GM21529 (cell line): ENCODE measurements at regions not wholly inside any gene's neighbourhood (a gene's known extent, or its start where the extent isn't known, plus 50 kb on each side); places are given as distances from the start of the nearest gene placed in this dataset.

Source experiments
- ATAC-seq: cut with Tn5 transposase; IDR thresholded peaks from one replicate; pipeline ENCODE4 v1.9.1; 2021; ENCODE audit not compliant: unreplicated experiment

- no peak for ATAC-seq
Measured at GRCh38 chr20:52823303-52823702, 148.9 kb upstream of the TSHZ2 start.

DNA sequence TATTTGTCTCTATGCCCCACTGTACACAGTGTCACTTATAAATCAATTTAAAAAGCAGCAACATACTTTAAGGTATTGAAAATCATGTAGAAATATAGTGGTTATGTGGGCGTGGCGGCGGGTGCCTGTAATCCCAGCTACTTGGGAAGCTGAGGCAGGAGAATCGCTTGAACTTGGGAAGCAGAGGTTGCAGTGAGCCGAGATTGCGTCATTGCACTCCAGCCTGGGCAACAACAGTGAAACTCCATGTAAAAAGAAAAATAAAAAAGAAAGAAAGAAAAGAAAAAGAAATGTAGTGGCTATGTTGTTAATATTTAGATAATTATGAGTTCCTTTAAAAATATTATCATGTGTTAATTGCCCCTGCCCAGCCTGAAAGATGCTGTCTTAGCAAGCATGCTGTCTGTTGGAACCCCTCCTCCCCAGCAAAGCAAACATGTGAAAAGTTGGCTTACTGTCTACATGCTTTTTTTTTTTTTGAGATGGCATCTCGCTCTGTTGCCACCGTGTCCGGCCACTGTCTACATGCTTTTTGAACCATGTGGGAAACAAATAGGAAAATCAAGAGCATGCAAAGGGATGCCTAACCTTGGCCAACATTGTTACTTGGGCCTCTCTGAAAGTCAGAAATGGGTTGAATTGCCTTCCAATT, 151.4 kb upstream of the TSHZ2 start:
- no peak for ATAC-seq

GRCh38 chr20:52818491-52818890, 153.7 kb upstream of the TSHZ2 start:
- no peak for ATAC-seq

DNA sequence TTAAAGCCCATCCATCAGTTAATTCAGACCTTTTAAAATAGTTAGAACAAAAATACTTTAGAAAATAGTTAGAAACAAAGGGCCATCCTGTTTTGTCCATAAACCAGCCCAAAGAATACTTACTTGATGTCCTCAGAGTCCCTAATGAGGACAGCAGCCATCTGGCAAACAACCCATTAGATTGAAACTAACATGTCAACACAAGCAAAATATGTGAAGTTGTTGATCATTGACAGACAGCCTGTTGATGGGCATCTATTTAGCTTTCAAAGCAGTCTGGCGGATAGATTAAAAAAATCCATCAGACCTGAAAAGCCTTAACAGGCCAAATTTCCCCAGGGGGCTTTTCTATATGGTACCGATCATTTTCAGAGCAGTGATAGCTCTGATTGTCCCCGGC, 154.2 kb upstream of the TSHZ2 start:
- ATAC-seq, result no peak

DNA sequence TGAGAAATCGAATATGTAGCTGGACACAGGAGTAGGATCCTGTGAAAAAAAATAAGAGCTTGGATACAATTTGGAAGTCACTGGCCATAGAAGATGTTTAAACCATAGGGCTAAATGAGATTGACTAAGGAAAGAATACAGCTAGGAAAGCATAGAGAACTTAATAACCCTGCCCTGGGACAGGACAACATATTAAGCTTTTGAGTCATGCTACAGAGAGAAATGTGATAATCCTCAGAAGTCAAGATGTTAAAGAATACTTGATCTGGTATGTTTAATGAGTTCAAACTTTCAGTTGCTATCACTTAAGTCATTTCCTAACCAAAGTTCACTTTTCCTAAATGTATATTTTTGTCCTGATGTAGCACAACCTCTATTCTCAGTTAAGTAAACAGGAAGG, 154.6 kb upstream of the TSHZ2 start:
- ATAC-seq, result no peak

DNA sequence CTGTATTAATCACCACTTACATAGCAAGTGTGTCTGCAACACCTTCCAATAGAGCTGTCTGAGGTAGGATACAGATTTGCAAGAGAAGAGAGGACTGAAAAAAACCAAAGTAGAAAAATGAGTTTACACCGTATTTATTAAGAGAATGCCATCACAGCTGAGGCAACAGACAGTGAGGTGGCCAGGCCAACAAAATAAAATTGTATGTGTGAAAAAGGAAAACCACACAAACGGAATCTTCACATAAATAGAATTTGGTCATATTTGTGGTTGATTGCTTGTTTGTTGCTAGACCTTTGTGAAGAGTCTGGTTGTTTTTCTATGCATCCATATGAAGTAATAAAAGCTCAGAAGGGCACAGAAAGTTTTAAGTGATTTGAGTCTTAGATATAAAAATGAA, 157.8 kb upstream of the TSHZ2 start:
- ATAC-seq, result no peak

DNA sequence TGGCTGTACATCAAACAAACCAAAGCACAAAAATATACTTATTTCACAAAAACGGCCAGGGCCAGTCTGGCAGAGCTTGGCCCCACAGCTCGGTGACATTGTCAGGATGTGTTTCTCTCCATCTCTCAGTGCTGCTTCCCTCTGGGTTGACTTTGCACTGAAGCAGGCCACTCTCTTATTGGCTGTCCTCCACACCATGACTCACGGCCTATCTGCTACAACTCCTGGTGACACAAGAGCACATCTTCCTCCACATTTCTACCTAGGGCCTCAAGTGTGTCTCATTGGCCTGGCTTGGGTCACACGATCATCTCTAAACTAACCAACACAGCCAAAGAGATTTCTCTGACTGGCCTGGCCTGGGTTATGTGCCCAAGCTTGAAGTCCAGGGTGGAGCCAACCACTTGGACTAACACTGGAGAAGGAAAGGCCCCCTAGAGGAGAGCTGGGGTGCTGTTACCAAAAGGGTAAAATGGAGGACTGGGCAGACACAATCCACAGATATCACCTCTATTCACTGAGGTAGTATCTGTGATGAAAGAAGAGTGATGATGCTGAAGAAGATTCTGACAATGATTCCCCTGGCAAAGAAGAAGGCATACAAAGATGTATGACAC, 159.8 kb upstream of the TSHZ2 start:
- ATAC-seq, result no peak

DNA sequence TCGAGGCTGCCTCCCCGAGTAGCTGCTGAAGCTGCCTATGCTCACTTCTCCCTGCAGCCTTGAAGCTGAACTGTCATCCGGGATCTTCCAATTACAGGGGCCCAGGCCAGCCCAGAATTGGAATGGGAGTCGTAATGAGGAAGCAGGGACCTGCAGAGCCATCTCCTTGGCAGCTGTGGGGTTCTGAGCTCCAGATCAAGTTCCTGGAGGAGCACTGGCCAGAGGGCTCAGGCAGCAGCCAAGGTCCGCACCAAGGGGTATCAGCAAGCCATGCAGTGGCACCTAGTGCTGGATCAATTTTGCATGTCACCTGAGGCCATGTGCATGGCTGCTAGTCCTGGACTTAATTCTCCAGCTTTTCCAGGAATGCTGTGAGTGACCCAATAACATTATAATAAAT, 163.2 kb upstream of the TSHZ2 start:
- ATAC-seq, result no peak

GRCh38 chr20:52806918-52807317, 165.2 kb upstream of the TSHZ2 start:
- ATAC-seq, result no peak

DNA sequence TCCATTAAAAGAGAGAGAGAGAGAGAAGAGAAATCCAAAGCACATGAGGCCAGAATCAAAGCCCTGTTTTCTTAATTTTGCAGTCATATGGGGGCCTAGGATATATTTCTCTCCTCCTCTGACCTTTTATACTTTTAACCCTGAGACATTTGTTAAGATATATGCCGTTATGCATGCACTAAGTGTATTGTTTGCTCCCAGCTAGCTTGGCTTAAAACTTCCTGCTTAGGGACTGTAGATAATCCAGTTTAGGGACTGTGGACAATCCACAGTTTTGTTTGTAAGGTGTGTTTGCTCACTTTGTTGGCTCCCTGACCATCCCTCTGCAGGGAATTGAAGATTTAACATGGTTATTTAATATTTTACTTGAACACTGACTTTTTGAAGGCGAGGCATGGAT, 166.3 kb upstream of the TSHZ2 start:
- no peak for ATAC-seq

- no peak for ATAC-seq
Measured at GRCh38 chr20:52805296-52805571, 166.9 kb upstream of the TSHZ2 start.

DNA sequence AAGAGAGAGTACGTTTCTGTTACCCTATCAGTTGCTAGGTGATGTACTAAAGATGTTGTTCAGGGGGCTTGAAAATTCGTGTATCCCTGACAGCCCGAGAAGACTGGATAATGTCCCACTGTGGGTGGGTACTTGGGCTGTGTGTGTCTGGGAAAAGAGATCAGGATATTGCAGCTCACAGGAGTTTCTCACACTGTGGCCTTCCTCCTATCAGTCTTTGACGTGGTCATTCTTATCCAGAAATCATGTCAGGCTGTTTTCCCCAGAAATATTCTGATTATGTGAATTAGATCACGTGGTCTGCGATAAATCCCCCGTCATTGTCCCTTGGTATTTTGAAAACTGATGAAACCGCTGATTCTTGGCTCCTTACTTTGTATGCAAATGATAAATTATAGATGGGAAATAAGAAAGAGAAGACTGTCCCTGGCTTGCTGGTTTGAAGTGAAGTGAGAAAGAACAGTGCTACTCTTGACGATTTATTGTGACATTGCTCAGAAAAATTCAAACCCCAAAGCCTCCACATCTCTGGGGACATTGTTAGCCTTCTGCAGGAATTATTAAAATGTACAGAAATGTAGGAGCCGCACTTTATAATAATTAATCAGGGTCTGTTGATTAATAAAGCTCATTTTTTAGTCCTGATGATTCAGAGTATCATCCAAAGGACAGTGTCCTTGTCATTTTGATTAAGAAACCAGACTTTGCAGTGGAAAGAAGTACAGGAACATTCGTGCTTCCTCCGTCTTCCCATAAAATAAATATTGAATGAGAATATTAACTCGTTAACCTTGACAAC, 167.5 kb upstream of the TSHZ2 start:
- ATAC-seq, result no peak

GRCh38 chr20:52801628-52802006, 170.5 kb upstream of the TSHZ2 start:
- ATAC-seq, result no peak

GRCh38 chr20:52800734-52801627, 171.2 kb upstream of the TSHZ2 start:
- no peak for ATAC-seq

DNA sequence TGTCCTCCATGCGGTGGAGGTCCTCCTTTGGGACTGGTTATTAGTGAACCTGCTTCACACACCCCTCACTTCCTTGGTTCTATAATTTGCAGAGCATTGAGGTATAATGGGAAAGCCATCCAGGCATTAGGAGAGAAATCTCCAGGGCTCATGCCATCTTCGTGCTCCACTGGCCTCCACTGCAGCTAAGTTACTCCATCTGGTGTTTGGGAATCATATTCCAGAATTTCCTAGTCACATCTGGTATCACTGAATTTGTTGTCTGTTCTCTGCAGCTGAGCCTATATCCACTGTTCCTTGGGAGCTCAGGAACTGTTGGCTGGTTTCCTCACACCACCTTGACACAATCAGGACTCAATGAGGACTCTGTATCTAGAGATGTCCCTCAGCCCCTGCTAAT, 173.0 kb upstream of the TSHZ2 start:
- no peak for ATAC-seq

GRCh38 chr20:52798124-52798523, 174.0 kb upstream of the TSHZ2 start:
- ATAC-seq, result no peak

DNA sequence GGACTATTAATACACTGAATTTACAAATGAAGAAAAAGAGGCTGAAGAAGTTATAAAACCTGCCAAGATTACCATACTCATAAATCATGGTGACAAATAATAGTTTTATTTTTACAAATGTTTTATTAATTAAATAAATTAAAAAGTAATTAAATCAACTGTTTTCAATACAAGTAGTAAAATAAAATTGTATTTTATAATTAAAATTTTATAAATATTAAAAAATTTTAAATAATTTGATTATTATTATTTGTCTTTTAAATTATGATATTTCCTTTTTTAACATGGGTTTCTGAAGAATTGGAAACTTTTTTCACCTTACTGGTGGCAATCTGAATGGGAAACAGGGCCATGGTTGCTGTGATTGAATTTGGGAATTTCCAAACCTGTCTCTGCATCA, 177.3 kb upstream of the TSHZ2 start:
- no peak for ATAC-seq

GRCh38 chr20:52793339-52793963, 178.7 kb upstream of the TSHZ2 start:
- ATAC-seq, result no peak

- no peak for ATAC-seq
Measured at GRCh38 chr20:52791091-52791490, 181.1 kb upstream of the TSHZ2 start.

DNA sequence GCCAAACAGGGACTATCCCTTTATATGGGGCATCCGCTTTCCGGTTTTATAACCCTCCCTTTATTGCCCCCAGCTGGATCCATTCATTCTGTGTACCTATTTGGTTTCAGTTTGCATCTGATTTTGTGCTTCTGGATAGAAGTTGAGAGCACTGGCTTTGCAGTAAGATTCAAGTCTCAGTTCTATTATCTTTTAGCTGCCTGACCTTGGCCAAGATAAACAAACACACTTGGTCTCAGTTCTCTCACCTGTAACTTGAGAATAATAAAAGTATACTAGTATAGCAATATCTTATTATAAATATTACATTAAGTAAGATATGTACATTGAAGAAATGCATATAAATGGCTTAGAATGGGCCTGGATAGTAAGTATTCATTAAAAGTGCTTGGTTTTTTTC, 182.4 kb upstream of the TSHZ2 start:
- ATAC-seq, result no peak

DNA sequence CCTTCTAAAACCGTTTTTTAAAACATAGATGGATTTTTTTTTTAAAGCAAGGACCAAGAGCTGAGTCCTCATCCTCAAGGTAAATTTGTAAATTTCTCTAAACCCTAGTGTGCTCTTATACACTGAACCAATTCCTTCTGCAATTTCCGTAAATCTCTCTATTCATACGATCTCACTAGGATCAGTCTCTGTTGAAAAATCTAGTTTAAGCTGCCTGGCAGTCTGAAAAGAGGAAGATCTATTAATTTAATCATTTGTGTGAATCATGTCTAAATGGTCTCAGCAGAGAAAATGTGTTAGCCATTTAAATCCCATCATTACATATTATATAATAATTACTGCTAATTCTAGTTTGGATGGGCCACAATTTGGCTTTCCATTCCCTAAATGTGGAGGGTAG, 184.2 kb upstream of the TSHZ2 start:
- no peak for ATAC-seq
